Activated T-cell treated with anti-CD3 and anti-CD28 coated beads, Interleukin-2, amount 50 U/mL, for 72 hours (primary cell): ENCODE measurements at regions not wholly inside any gene's neighbourhood (a gene's known extent, or its start where the extent isn't known, plus 50 kb on each side); places are given as distances from the start of the nearest gene placed in this dataset.

Source experiments
- ATAC-seq, 2 donors: fragments of 150-1000 bp; cut with Tn5 transposase; replicated peaks in 1 of 2; 2 replicates each; pipeline ENCODE4 v1.10.0; 2021; ENCODE audit warnings: moderate library complexity in 2 of 2, mild to moderate bottlenecking in 1 of 2
- DNase-seq, 2 donors: peaks; one replicate each; pipeline ENCODE4 v3.0.0; 2021 to 2022; ENCODE audit warnings: mixed read lengths in 1 of 2
- H3K27ac Mint-ChIP-seq: one replicate; pipeline ENCODE4 v1.8.0; 2022; ENCODE audit warnings: mild to moderate bottlenecking, moderate library complexity, mixed read lengths
- H3K27me3 Mint-ChIP-seq: one replicate; pipeline ENCODE4 v1.8.0; 2022; ENCODE audit warnings: low read depth, mixed read lengths
- H3K36me3 Mint-ChIP-seq, 2 donors: one replicate each; pipeline ENCODE4 v1.8.0; 2022; ENCODE audit warnings: mixed read lengths in 2 of 2, mild to moderate bottlenecking in 1 of 2; ENCODE audit not compliant: insufficient read depth in 2 of 2
- H3K4me1 Mint-ChIP-seq: one replicate; pipeline ENCODE4 v1.8.0; 2022; ENCODE audit warnings: low read depth, mixed read lengths
- H3K4me3 Mint-ChIP-seq, 2 donors: one replicate each; pipeline ENCODE4 v1.8.0; 2022; ENCODE audit warnings: mild to moderate bottlenecking in 2 of 2, mixed read lengths in 2 of 2, moderate library complexity in 2 of 2
- H3K9me3 Mint-ChIP-seq, 2 donors: one replicate each; pipeline ENCODE4 v1.8.0; 2022; ENCODE audit warnings: mixed read lengths in 2 of 2

GRCh38 chr11:81159900-81160299 is 1573.8 kb downstream of the FAM181B start:
- H3K9me3 Mint-ChIP-seq, result peaks cover 0 to 3% of the 10 kb centered on the region in 2 donors
- H3K4me3 Mint-ChIP-seq, result no peak overlapping the region
- H3K36me3 Mint-ChIP-seq, result no peaks in the 10 kb centered on the region
- H3K27ac Mint-ChIP-seq, result no peak overlapping the region
- no peaks in the 10 kb centered on the region for H3K4me1 Mint-ChIP-seq
- ATAC-seq (no peak), DNase-seq (no peak)
- no peaks in the 10 kb centered on the region for H3K27me3 Mint-ChIP-seq

DNA sequence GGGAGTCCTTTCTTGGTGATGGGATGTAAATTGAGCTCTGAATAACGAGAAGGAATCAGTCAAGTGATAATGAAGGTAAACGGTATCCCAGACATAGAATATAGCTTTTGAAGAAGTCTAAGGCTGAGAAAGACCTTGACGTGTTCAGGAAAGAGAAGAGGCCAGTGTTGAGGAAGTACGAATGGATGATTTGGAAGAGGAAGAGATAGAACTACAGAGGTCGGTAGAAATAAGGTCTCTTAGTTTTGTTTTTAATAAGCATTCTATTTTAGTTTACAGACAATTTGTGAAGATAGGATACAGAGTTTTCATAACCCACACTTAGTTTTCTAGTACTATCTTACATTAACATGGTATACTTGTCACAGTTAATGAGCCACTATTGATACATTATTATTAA is 1598.1 kb downstream of the FAM181B start:
- Mint-ChIP-seq H3K27ac (no peak overlapping the region), H3K4me3 (no peak overlapping the region), H3K9me3 (peaks cover 6 to 12% of the 10 kb centered on the region in 2 donors), H3K4me1 (no peaks in the 10 kb centered on the region), H3K36me3 (no peaks in the 10 kb centered on the region), H3K27me3 (no peaks in the 10 kb centered on the region)
- ATAC-seq (no peak), DNase-seq (no peak)

DNA sequence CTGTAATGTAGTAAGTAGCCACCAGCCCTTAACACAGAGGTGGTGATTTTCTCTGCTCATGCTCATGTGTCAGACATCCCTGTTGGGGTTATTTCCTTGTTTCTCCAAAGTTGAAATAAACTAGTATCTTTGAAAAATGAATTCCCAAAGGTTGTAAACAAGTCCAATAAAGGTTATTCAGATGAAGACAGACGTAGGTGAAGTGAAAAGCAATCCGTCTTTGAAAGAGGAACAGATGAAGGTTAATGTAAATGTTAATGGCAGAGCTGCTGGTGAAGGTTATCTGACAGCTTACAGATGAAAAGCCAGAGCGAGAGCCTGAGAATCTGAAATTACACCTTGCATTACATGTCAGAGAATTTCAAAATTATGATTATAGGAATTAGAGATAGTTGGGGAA is 1604.0 kb downstream of the FAM181B start:
- no peak overlapping the region for H3K27ac Mint-ChIP-seq

GRCh38 chr11:81112718-81113117 is 1620.9 kb downstream of the FAM181B start:
- Mint-ChIP-seq H3K4me1 (no peaks in the 10 kb centered on the region), H3K9me3 (peaks cover 3 to 6% of the 10 kb centered on the region in 2 donors), H3K27ac (no peak overlapping the region), H3K4me3 (no peak overlapping the region), H3K36me3 (no peaks in the 10 kb centered on the region), H3K27me3 (no peaks in the 10 kb centered on the region)
- no peak for ATAC-seq
- no peak for DNase-seq

More for the DNA sequence above, 1604.0 kb downstream of the FAM181B start:
- Mint-ChIP-seq H3K4me1 (no peaks in the 10 kb centered on the region), H3K4me3 (no peak overlapping the region), H3K27me3 (no peaks in the 10 kb centered on the region), H3K36me3 (no peaks in the 10 kb centered on the region), H3K9me3 (peaks cover 5 to 7% of the 10 kb centered on the region in 2 donors)
- no peak for ATAC-seq
- no peak for DNase-seq

DNA sequence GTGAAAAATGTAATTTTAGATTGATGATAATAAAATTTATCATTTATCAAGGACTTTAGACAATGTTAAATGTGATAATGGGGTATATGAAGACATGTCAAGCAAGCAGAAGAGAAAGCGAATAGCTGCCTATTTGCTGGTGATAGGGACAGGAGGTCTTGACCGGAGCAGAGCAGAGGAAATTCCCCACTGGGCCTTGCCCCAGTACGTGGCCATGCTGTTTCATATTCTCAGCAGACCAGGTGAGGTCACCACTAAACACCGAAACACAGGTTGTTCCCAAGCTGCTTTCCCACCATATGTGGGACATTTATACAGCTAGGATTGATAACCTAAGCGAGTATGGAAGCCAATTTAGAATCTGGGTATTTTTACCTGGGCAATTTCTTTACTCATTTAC is 1629.6 kb downstream of the FAM181B start:
- Mint-ChIP-seq H3K27me3 (no peaks in the 10 kb centered on the region), H3K9me3 (peaks cover 3 to 12% of the 10 kb centered on the region in 2 donors), H3K4me3 (no peak overlapping the region), H3K36me3 (no peaks in the 10 kb centered on the region), H3K27ac (no peak overlapping the region), H3K4me1 (no peaks in the 10 kb centered on the region)
- ATAC-seq (no peak), DNase-seq (no peak)

GRCh38 chr11:81098471-81098870 is 1635.2 kb downstream of the FAM181B start:
- Mint-ChIP-seq H3K27ac (no peak overlapping the region), H3K9me3 (no peaks in the 10 kb centered on the region), H3K4me1 (no peaks in the 10 kb centered on the region), H3K36me3 (no peaks in the 10 kb centered on the region), H3K4me3 (no peak overlapping the region), H3K27me3 (no peaks in the 10 kb centered on the region)
- DNase-seq, result no peak
- no peak for ATAC-seq

DNA sequence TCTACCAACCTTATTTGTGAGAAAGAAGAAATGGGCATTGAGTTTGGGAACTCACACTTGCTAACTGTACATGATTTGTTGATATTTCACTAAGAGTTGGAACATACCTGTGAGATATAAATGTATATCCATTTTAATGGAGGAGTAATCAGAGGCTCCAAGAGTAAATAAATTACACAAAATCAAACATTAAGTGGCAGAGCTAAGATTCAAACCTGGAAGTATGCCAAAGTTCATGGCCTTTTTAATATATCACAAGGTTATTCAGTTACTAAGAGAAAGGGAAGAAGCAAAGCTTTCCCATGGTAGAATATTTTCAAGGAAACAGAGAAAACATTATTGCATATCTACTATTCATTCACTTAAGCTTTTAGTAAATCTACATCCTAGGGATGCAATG is 1641.1 kb downstream of the FAM181B start:
- Mint-ChIP-seq H3K9me3 (peaks cover 3 to 4% of the 10 kb centered on the region in 2 donors), H3K27me3 (no peaks in the 10 kb centered on the region), H3K4me3 (no peak overlapping the region), H3K27ac (no peak overlapping the region), H3K4me1 (no peaks in the 10 kb centered on the region), H3K36me3 (peaks cover 0 to 1% of the 10 kb centered on the region in 2 donors)
- DNase-seq, result no peak
- no peak for ATAC-seq

- Mint-ChIP-seq H3K9me3 (peaks cover 5% of the 10 kb centered on the region in 2 donors), H3K36me3 (peaks cover 0 to 1% of the 10 kb centered on the region in 2 donors), H3K4me3 (no peak overlapping the region), H3K27me3 (no peaks in the 10 kb centered on the region), H3K27ac (no peak overlapping the region), H3K4me1 (no peaks in the 10 kb centered on the region)
- ATAC-seq, result no peak
- DNase-seq, result no peak
Observed at GRCh38 chr11:81089242-81089641, 1644.4 kb downstream of the FAM181B start.

DNA sequence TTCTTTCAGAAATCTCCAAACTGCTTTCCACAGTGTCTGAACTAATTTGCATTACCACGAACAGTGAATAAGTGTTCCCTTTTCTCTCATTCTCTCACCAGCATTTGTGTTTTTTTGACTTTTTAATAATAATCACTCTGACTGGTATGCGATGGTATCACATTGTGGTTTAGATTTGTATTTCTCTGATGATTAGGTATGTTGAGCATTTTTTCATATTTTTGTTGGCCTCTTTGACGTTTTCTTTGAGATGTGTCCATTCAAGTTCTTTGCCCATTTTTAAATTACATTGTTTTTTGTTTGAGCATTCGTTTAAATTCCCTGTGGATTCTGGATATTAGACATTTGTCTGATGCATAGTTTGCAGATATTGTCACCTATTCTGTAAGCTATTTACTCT is 1639.6 kb upstream of the TENM4 start:
- ATAC-seq, result no peak
- no peak for DNase-seq
- no peaks in the 10 kb centered on the region for H3K36me3 Mint-ChIP-seq
- H3K9me3 Mint-ChIP-seq, result peaks cover 6 to 16% of the 10 kb centered on the region in 2 donors
- no peak overlapping the region for H3K4me3 Mint-ChIP-seq
- H3K27ac Mint-ChIP-seq, result no peak overlapping the region
- H3K27me3 Mint-ChIP-seq, result no peaks in the 10 kb centered on the region
- H3K4me1 Mint-ChIP-seq, result no peaks in the 10 kb centered on the region

DNA sequence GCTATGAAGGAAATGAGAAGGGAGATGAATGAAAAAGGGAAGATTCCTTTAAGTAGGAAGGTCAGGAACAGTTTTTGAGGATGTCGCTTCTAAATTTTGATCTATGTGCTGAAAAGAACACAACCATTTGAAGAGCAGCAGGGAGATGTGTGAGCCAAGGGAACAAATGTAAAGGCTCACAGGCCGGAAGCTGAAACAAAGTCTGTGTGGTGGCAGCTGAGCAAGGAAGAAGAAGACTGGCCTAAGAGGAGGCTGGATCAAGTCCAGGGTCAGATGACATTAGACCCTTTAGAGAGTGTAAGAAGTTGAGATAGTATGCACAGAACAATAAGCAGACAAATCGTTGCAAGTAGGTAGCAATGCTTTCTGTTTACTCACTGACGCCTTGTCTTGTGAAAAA is 1631.4 kb upstream of the TENM4 start:
- Mint-ChIP-seq H3K4me3 (no peak overlapping the region), H3K27ac (no peak overlapping the region), H3K36me3 (no peaks in the 10 kb centered on the region), H3K9me3 (peaks cover 3 to 11% of the 10 kb centered on the region in 2 donors), H3K27me3 (no peaks in the 10 kb centered on the region), H3K4me1 (no peaks in the 10 kb centered on the region)
- DNase-seq (no peak), ATAC-seq (no peak)

DNA sequence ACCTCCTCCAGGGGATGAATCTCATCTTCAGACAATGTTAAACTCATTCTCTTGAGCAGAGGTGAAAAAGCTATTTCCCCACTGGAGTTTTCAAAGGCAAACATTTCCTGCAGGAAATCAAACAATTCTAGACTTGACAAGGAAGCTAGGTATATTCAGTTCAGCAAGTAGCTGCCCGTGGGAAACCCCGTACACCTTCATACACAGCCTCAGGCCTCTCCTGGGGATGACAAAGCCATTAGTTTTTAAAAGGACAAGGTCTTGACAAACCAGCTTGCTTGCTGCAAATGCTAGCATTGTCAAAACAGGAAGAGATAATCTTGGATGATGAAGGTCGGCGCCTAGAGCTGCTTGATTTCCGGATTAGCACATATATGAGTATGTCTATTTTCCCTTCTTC is 1630.8 kb upstream of the TENM4 start:
- peaks cover 2 to 11% of the 10 kb centered on the region in 2 donors for H3K9me3 Mint-ChIP-seq
- no peak overlapping the region for H3K27ac Mint-ChIP-seq
- H3K27me3 Mint-ChIP-seq, result no peaks in the 10 kb centered on the region
- H3K4me1 Mint-ChIP-seq, result no peaks in the 10 kb centered on the region
- DNase-seq (no peak), ATAC-seq (no peak)
- H3K36me3 Mint-ChIP-seq, result no peaks in the 10 kb centered on the region
- H3K4me3 Mint-ChIP-seq, result no peak overlapping the region

GRCh38 chr11:81070948-81071347 is 1630.1 kb upstream of the TENM4 start:
- Mint-ChIP-seq H3K4me1 (no peaks in the 10 kb centered on the region), H3K9me3 (peaks cover 2 to 11% of the 10 kb centered on the region in 2 donors), H3K36me3 (no peaks in the 10 kb centered on the region), H3K4me3 (no peak overlapping the region), H3K27ac (no peak overlapping the region), H3K27me3 (no peaks in the 10 kb centered on the region)
- ATAC-seq (no peak), DNase-seq (no peak)

DNA sequence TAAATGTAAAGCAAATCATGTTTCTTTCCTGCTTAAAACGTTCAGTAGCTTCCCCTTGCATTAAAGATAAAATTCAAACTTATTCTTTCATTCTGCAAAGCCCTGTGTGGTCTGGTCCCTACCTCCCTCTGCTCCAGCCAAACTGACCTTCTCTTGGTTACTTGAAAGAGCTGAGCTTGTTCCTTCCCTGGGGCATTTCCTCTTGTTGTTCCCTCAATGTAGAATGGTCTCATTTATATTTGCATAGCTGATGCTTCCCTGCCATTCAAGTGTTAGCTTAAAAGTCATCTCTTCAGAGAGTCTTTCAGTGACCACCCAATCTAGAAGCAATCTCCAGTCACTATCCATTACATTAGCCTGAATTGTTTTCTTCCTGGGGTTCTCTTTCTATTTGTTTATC is 1618.5 kb upstream of the TENM4 start:
- Mint-ChIP-seq H3K9me3 (peaks cover 8 to 10% of the 10 kb centered on the region in 2 donors), H3K36me3 (no peaks in the 10 kb centered on the region), H3K4me1 (no peaks in the 10 kb centered on the region), H3K4me3 (no peak overlapping the region), H3K27ac (no peak overlapping the region), H3K27me3 (no peaks in the 10 kb centered on the region)
- no peak for DNase-seq
- no peak for ATAC-seq

GRCh38 chr11:81052344-81053158 is 1611.7 kb upstream of the TENM4 start:
- DNase-seq (no peak), ATAC-seq (no peak)
- Mint-ChIP-seq H3K27ac (no peak overlapping the region), H3K36me3 (no peaks in the 10 kb centered on the region), H3K27me3 (no peaks in the 10 kb centered on the region), H3K9me3 (peaks cover 2 to 8% of the 10 kb centered on the region in 2 donors), H3K4me3 (no peak overlapping the region), H3K4me1 (no peaks in the 10 kb centered on the region)
